Smooth muscle cell (in vitro differentiated cells): ENCODE measurements at regions not wholly inside any gene's neighbourhood (a gene's known extent, or its start where the extent isn't known, plus 50 kb on each side); places are given as distances from the start of the nearest gene placed in this dataset.

Experiments
- DNase-seq: peaks from one replicate; lab custom pipeline; 2025; ENCODE audit not compliant: unreplicated experiment; lab: John Stamatoyannopoulos, UW
- H2AFZ ChIP-seq: fragments of 200-600 bp; sonication (generic); 2 replicates; pipeline ENCODE4 v1.6.0; 2016; ENCODE audit warnings: antibody characterized with exemption, low read depth, mild to moderate bottlenecking
- H3F3A ChIP-seq: fragments of 200-600 bp; sonication (generic); 2 replicates; pipeline ENCODE4 v1.6.0; 2017; ENCODE audit warnings: antibody characterized with exemption, low read depth
- H3K27ac ChIP-seq: fragments of 200-600 bp; sonication (generic); 2 replicates; pipeline ENCODE4 v1.5.1; 2016; ENCODE audit warnings: low read depth, mild to moderate bottlenecking
- H3K27me3 ChIP-seq: fragments of 200-600 bp; sonication (generic); 2 replicates; pipeline ENCODE4 v1.6.1; 2016; ENCODE audit warnings: low read depth, mild to moderate bottlenecking
- H3K36me3 ChIP-seq: fragments of 200-600 bp; sonication (generic); 2 replicates; pipeline ENCODE4 v1.5.1; 2016; ENCODE audit warnings: low read depth
- H3K4me1 ChIP-seq: fragments of 200-600 bp; sonication (generic); 2 replicates; pipeline ENCODE4 v1.5.1; 2016; ENCODE audit warnings: low read depth
- H3K4me2 ChIP-seq: fragments of 200-600 bp; sonication (generic); 2 replicates; pipeline ENCODE4 v1.6.0; 2016; ENCODE audit warnings: mild to moderate bottlenecking
- H3K4me3 ChIP-seq: fragments of 200-600 bp; sonication (generic); 2 replicates; pipeline ENCODE4 v1.5.1; 2016; ENCODE audit warnings: mild to moderate bottlenecking
- H3K79me2 ChIP-seq: fragments of 200-600 bp; sonication (generic); 2 replicates; pipeline ENCODE4 v1.6.0; 2016; ENCODE audit warnings: low read depth, mild to moderate bottlenecking
- H3K9ac ChIP-seq: fragments of 200-600 bp; sonication (generic); 2 replicates; pipeline ENCODE4 v1.6.0; 2016; ENCODE audit warnings: low read depth
- H3K9me3 ChIP-seq: fragments of 200-600 bp; sonication (generic); replicated peaks from 2 replicates; pipeline ENCODE4 v1.5.1; 2016; ENCODE audit warnings: low read depth
- H4K20me1 ChIP-seq: fragments of 200-600 bp; sonication (generic); 2 replicates; pipeline ENCODE4 v1.6.0; 2016; ENCODE audit warnings: low read depth
- CTCF ChIP-seq: fragments of 200-600 bp; sonication (generic); IDR thresholded peaks from 2 replicates; pipeline ENCODE4 v1.5.1; 2017; ENCODE audit warnings: borderline replicate concordance, mild to moderate bottlenecking, antibody characterized with exemption; ENCODE audit not compliant: insufficient read depth, poor library complexity, severe bottlenecking
- WGBS: methylation state at CpG from one replicate; pipeline ENCODE4 v1.1.7; 2016; ENCODE audit warnings: low lambda C conversion rate; 5-methylcytosine and 5-hydroxymethylcytosine counted together

- Histone ChIP-seq H3K27me3 (no peaks in the 10 kb centered on the region), H3K9me3 (no peaks in the 10 kb centered on the region), H3F3A (no peaks in the 10 kb centered on the region), H2AFZ (no peak overlapping the region), H3K4me2 (no peak overlapping the region), H3K36me3 (no peaks in the 10 kb centered on the region), H3K27ac (no peak overlapping the region), H3K4me1 (no peaks in the 10 kb centered on the region), H3K79me2 (no peaks in the 10 kb centered on the region), H4K20me1 (no peaks in the 10 kb centered on the region), H3K4me3 (no peak overlapping the region), H3K9ac (no peak overlapping the region)
- WGBS: 83% methylated on average over 3 of the region's 3 CpGs
- no peak for DNase-seq
- no peak for TF ChIP-seq CTCF
Observed at GRCh38 chr9:12163723-12164458, 529.3 kb upstream of the TYRP1 start.

- DNase-seq: no peak
- H3K4me1 ChIP-seq: no peaks in the 10 kb centered on the region
- no peaks in the 10 kb centered on the region for H3K79me2 ChIP-seq
- no peak for TF ChIP-seq CTCF
- H3K9me3 ChIP-seq: no peaks in the 10 kb centered on the region
- H3K4me3 ChIP-seq: no peak overlapping the region
- no peaks in the 10 kb centered on the region for H3K27me3 ChIP-seq
- H3K9ac ChIP-seq: no peak overlapping the region
- H3K36me3 ChIP-seq: no peaks in the 10 kb centered on the region
- H3K27ac ChIP-seq: no peak overlapping the region
- no peak overlapping the region for H3K4me2 ChIP-seq
- no peak overlapping the region for H2AFZ ChIP-seq
- 91% methylated on average over 2 of the region's 2 CpGs for WGBS
- no peaks in the 10 kb centered on the region for H3F3A ChIP-seq
- no peaks in the 10 kb centered on the region for H4K20me1 ChIP-seq
Observed at GRCh38 chr9:12166518-12166917, 526.7 kb upstream of the TYRP1 start.

- no peaks in the 10 kb centered on the region for H3K27me3 ChIP-seq
- no peaks in the 10 kb centered on the region for H3K4me1 ChIP-seq
- H3K9me3 ChIP-seq: no peaks in the 10 kb centered on the region
- H3K27ac ChIP-seq: no peak overlapping the region
- TF ChIP-seq CTCF: no peak
- H3K4me3 ChIP-seq: no peak overlapping the region
- no peaks in the 10 kb centered on the region for H3K79me2 ChIP-seq
- H2AFZ ChIP-seq: no peak overlapping the region
- no peak overlapping the region for H3K9ac ChIP-seq
- H3K4me2 ChIP-seq: no peak overlapping the region
- H4K20me1 ChIP-seq: no peaks in the 10 kb centered on the region
- no peaks in the 10 kb centered on the region for H3K36me3 ChIP-seq
- DNase-seq: no peak
- no peaks in the 10 kb centered on the region for H3F3A ChIP-seq
- WGBS: 8% methylated on average over 1 of the region's 1 CpG
Observed at GRCh38 chr9:12170456-12170855, 522.7 kb upstream of the TYRP1 start.

- no peak overlapping the region for H3K9ac ChIP-seq
- no peaks in the 10 kb centered on the region for H3K36me3 ChIP-seq
- TF ChIP-seq CTCF: no peak
- WGBS: 98% methylated on average over 1 of the region's 1 CpG
- no peaks in the 10 kb centered on the region for H3K27me3 ChIP-seq
- DNase-seq: no peak
- no peaks in the 10 kb centered on the region for H3K79me2 ChIP-seq
- no peaks in the 10 kb centered on the region for H4K20me1 ChIP-seq
- H3K4me1 ChIP-seq: no peaks in the 10 kb centered on the region
- H3K27ac ChIP-seq: no peak overlapping the region
- no peaks in the 10 kb centered on the region for H3K9me3 ChIP-seq
- no peak overlapping the region for H3K4me3 ChIP-seq
- H3K4me2 ChIP-seq: no peak overlapping the region
- no peak overlapping the region for H2AFZ ChIP-seq
- no peaks in the 10 kb centered on the region for H3F3A ChIP-seq
Observed at GRCh38 chr9:12178634-12179033, 514.6 kb upstream of the TYRP1 start.
